SK-N-SH (cell line): ENCODE measurements at regions not wholly inside any gene's neighbourhood (a gene's known extent, or its start where the extent isn't known, plus 50 kb on each side); places are given as distances from the start of the nearest gene placed in this dataset.

Experiments
- CTCF ChIA-PET: fragments of 300-600, 350-600 bp; formaldehyde crosslinking; extraction: SDS; loops from one replicate; lab custom pipeline; 2021; lab: Yijun Ruan, JAX
- POLR2A ChIA-PET: fragments of 350-600 bp; sonication (Branson Sonifier 250); formaldehyde crosslinking; extraction: SDS; loops from one replicate; lab custom pipeline; 2020; ENCODE audit warnings: antibody characterized with exemption, inconsistent platforms; lab: Yijun Ruan, JAX
- DNase-seq: peaks from one replicate; pipeline ENCODE4 v3.0.0; 2012
- H2AFZ ChIP-seq: fragments of 200-600 bp; sonication (generic); 2 replicates; pipeline ENCODE4 v1.8.1; 2016; ENCODE audit warnings: antibody characterized with exemption, mild to moderate bottlenecking, low read depth
- H3F3A ChIP-seq: fragments of 200-600 bp; sonication (generic); replicated peaks from 2 replicates; pipeline ENCODE3; 2016; ENCODE audit warnings: antibody characterized with exemption, mild to moderate bottlenecking; ENCODE audit not compliant: insufficient read depth
- H3K27ac ChIP-seq, 2 experiments: fragments of 200-500 bp in 1 of 2; fragments of 200-600 bp in 1 of 2; sonication (Bioruptor generic) in 1 of 2; sonication (generic), shearing (Covaris generic) in 1 of 2; 2 replicates each; pipeline versions ENCODE4 v1.5.1 to v1.6.1; 2014 to 2016; ENCODE audit warnings: low read depth in 2 of 2, inconsistent platforms in 1 of 2, low read length in 1 of 2, mild to moderate bottlenecking in 1 of 2, mixed read lengths in 1 of 2
- H3K27me3 ChIP-seq: fragments of 200-600 bp; sonication (generic), shearing (Covaris generic); 2 replicates; pipeline ENCODE4 v1.6.1; 2016; ENCODE audit warnings: mixed run types; ENCODE audit not compliant: insufficient read depth
- H3K36me3 ChIP-seq, 2 experiments: fragments of 200-500 bp in 1 of 2; fragments of 200-600 bp in 1 of 2; sonication (Bioruptor generic) in 1 of 2; sonication (generic) in 1 of 2; replicated peaks in 1 of 2; 2 replicates each; pipeline versions ENCODE3 to v1.5.1; 2014 to 2016; ENCODE audit warnings: low read length in 1 of 2, mild to moderate bottlenecking in 1 of 2; ENCODE audit not compliant: insufficient read depth in 2 of 2, control insufficient read depth in 1 of 2
- H3K4me1 ChIP-seq, 2 experiments: fragments of 200-500 bp in 1 of 2; fragments of 200-600 bp in 1 of 2; sonication (Bioruptor generic) in 1 of 2; sonication (generic), shearing (Covaris generic) in 1 of 2; 2 replicates each; pipeline versions ENCODE4 v1.5.1 to v1.6.1; 2014 to 2016; ENCODE audit warnings: low read depth in 1 of 2, low read length in 1 of 2, mixed run types in 1 of 2; ENCODE audit not compliant: insufficient read depth in 2 of 2, control insufficient read depth in 1 of 2
- H3K4me2 ChIP-seq: fragments of 200-600 bp; sonication (generic), shearing (Covaris generic); 2 replicates; pipeline ENCODE4 v1.6.1; 2017; ENCODE audit warnings: mixed run types
- H3K4me3 ChIP-seq, 2 experiments: fragments of 200-500 bp in 1 of 2; fragments of 200-600 bp in 1 of 2; sonication (Bioruptor generic) in 1 of 2; sonication (generic), shearing (Covaris generic) in 1 of 2; 2 replicates each; pipeline versions ENCODE4 v1.5.1 to v1.8.1; 2014 to 2016; ENCODE audit warnings: low read depth in 2 of 2, inconsistent platforms in 1 of 2, low read length in 1 of 2, mild to moderate bottlenecking in 1 of 2, mixed read lengths in 1 of 2, moderate library complexity in 1 of 2
- H3K79me2 ChIP-seq: fragments of 200-600 bp; sonication (generic); 2 replicates; pipeline ENCODE4 v1.8.1; 2017; ENCODE audit warnings: mild to moderate bottlenecking; ENCODE audit not compliant: insufficient read depth
- H3K9ac ChIP-seq: fragments of 200-600 bp; sonication (generic); 2 replicates; pipeline ENCODE4 v1.6.1; 2017; ENCODE audit warnings: mixed run types
- H3K9me2 ChIP-seq: fragments of 200-600 bp; sonication (generic); 2 replicates; pipeline ENCODE4 v1.6.1; 2017; ENCODE audit warnings: mixed run types
- H3K9me3 ChIP-seq: fragments of 200-600 bp; sonication (generic); 2 replicates; pipeline ENCODE4 v1.6.1; 2017; ENCODE audit warnings: mixed run types, mild to moderate bottlenecking, moderate library complexity
- H4K20me1 ChIP-seq: fragments of 200-600 bp; sonication (generic); 2 replicates; pipeline ENCODE4 v1.6.1; 2017; ENCODE audit warnings: mild to moderate bottlenecking, mixed run types; ENCODE audit not compliant: insufficient read depth
- EP300 ChIP-seq, 2 experiments: IDR thresholded peaks; 2 replicates each; pipeline versions ENCODE4 v1.4.0 to v1.6.1; 2012; ENCODE audit warnings: borderline replicate concordance in 1 of 2, low read depth in 1 of 2, low read length in 1 of 2
- EZH2phosphoT487 ChIP-seq: fragments of 200-600 bp; sonication (generic); IDR thresholded peaks from 2 replicates; pipeline ENCODE4 v1.6.1; 2017; ENCODE audit warnings: low read depth, mixed run types, mild to moderate bottlenecking, antibody characterized with exemption, moderate library complexity, borderline replicate concordance
- FOSL2 ChIP-seq: IDR thresholded peaks from 2 replicates; pipeline ENCODE4 v1.4.0; 2012; ENCODE audit warnings: low read depth, mild to moderate bottlenecking, moderate library complexity, borderline replicate concordance
- GATA2 ChIP-seq: sonication (generic); formaldehyde crosslinking; IDR thresholded peaks from 2 replicates; pipeline ENCODE4 v1.5.0; 2020; ENCODE audit warnings: mild to moderate bottlenecking, missing genetic modification reagents
- IRF3 ChIP-seq: fragments of 150-350 bp; IDR thresholded peaks from 2 replicates; pipeline ENCODE4 v1.6.1; 2016; ENCODE audit warnings: mild to moderate bottlenecking, low read depth, low read length
- MAX ChIP-seq: IDR thresholded peaks from 2 replicates; pipeline ENCODE4 v1.4.0; 2012; ENCODE audit warnings: low read depth
- MEF2A ChIP-seq: IDR thresholded peaks from 2 replicates; pipeline ENCODE4 v1.4.0; 2012; ENCODE audit warnings: low read depth, borderline replicate concordance
- MXI1 ChIP-seq: IDR thresholded peaks from 2 replicates; pipeline ENCODE4 v1.6.1; 2012; ENCODE audit warnings: mild to moderate bottlenecking, low read depth, low read length, improper control_type of control experiment
- NRF1 ChIP-seq: IDR thresholded peaks from 2 replicates; pipeline ENCODE4 v1.6.1; 2012; ENCODE audit warnings: low read depth, mild to moderate bottlenecking, low read length
- REST ChIP-seq: IDR thresholded peaks from 2 replicates; pipeline ENCODE4 v1.6.1; 2012; ENCODE audit warnings: mild to moderate bottlenecking, low read depth, low read length, moderate library complexity
- SIN3A ChIP-seq: IDR thresholded peaks from 2 replicates; pipeline ENCODE4 v1.6.1; 2012; ENCODE audit warnings: low read depth, mild to moderate bottlenecking, low read length, moderate library complexity, borderline replicate concordance
- SMC3 ChIP-seq: IDR thresholded peaks from 2 replicates; pipeline ENCODE4 v1.6.1; 2012; ENCODE audit warnings: low read depth, low read length, improper control_type of control experiment
- TEAD4 ChIP-seq: IDR thresholded peaks from 2 replicates; pipeline ENCODE4 v1.4.0; 2012; ENCODE audit warnings: mild to moderate bottlenecking, borderline replicate concordance; ENCODE audit not compliant: insufficient read depth
- USF1 ChIP-seq: IDR thresholded peaks from 2 replicates; pipeline ENCODE4 v1.4.0; 2012; ENCODE audit warnings: low read depth, borderline replicate concordance
- USF2 ChIP-seq: fragments of 150-350 bp; IDR thresholded peaks from 2 replicates; pipeline ENCODE4 v1.6.1; 2017; ENCODE audit warnings: antibody characterized with exemption, low read length, low read depth, borderline replicate concordance
- ZBTB33 ChIP-seq: IDR thresholded peaks from 2 replicates; pipeline ENCODE4 v1.4.0; 2012; ENCODE audit warnings: low read depth, borderline replicate concordance
- TF ChIP-seq, protein P1 (sequence below): fragments of 200-600 bp; sonication (generic); IDR thresholded peaks from 2 replicates; pipeline ENCODE4 v1.6.1; 2017; ENCODE audit warnings: antibody characterized with exemption, mild to moderate bottlenecking, moderate library complexity

DNA sequence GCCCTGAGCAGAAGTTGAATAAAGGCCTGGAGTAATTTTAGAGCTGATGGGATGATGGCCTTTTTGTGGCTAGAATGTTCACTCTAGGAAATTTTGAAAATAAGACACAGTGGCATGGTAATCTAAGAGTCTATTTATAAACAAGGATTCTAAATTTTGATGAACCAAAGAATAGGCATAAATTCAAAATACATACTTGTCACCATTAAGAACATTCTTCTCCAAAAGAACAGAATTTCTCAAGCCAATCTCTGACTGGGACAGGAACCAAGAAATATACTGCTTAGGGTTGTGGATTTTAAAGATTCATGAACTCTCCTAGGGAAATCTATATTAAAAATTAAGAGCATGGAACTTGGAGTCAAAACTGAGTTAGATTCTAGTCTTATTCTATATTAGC is 98.2 kb upstream of the SETBP1 start:
- H2AFZ ChIP-seq, result no peak overlapping the region
- no peak for DNase-seq
- H3K9me3 ChIP-seq, result no peaks in the 10 kb centered on the region
- H3K4me3 ChIP-seq, result no peak overlapping the region
- no peaks in the 10 kb centered on the region for H4K20me1 ChIP-seq
- ChIA-PET CTCF (interaction anchor here (1.0 to 1.3 kb wide), 2 partner anchors 161 to 451 kb away, joined by 3 read pairs; no protein-coding TSS in a partner anchor), POLR2A (no interaction called here)
- no peak overlapping the region for H3K27ac ChIP-seq
- no peaks in the 10 kb centered on the region for H3K27me3 ChIP-seq
- H3K9me2 ChIP-seq, result no peaks in the 10 kb centered on the region; the same call in 1 of the 2 replicates
- TF ChIP-seq FOSL2, result no peak
- TF ChIP-seq, protein P1, sequence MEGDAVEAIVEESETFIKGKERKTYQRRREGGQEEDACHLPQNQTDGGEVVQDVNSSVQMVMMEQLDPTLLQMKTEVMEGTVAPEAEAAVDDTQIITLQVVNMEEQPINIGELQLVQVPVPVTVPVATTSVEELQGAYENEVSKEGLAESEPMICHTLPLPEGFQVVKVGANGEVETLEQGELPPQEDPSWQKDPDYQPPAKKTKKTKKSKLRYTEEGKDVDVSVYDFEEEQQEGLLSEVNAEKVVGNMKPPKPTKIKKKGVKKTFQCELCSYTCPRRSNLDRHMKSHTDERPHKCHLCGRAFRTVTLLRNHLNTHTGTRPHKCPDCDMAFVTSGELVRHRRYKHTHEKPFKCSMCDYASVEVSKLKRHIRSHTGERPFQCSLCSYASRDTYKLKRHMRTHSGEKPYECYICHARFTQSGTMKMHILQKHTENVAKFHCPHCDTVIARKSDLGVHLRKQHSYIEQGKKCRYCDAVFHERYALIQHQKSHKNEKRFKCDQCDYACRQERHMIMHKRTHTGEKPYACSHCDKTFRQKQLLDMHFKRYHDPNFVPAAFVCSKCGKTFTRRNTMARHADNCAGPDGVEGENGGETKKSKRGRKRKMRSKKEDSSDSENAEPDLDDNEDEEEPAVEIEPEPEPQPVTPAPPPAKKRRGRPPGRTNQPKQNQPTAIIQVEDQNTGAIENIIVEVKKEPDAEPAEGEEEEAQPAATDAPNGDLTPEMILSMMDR, result no peak
- no peak for TF ChIP-seq GATA2 (CRISPR knock-in tag)
- no peak for TF ChIP-seq IRF3
- no peak for TF ChIP-seq SIN3A
- TF ChIP-seq SMC3, result no peak
- TF ChIP-seq TEAD4, result no peak
- TF ChIP-seq REST, result no peak
- no peak for TF ChIP-seq MEF2A
- TF ChIP-seq EP300 (IDR thresholded peaks at IDR 0.05; ENCODE audit: borderline replicate concordance in 1 of 2, low read depth in 1 of 2, low read length in 1 of 2), result no peak
- no peak for TF ChIP-seq MXI1
- no peak for TF ChIP-seq USF2
- no peak for TF ChIP-seq EZH2phosphoT487
- TF ChIP-seq ZBTB33, result no peak
- no peak for TF ChIP-seq MAX
- TF ChIP-seq USF1, result no peak
- TF ChIP-seq NRF1, result no peak
- H3K36me3 ChIP-seq, result no peaks in the 10 kb centered on the region
- peaks cover 6% of the 10 kb centered on the region for H3F3A ChIP-seq
- H3K79me2 ChIP-seq, result no peaks in the 10 kb centered on the region
- H3K4me1 ChIP-seq, result peaks cover 4% of the 10 kb centered on the region in 2 experiments; a peak in 2 of 4 replicates
- H3K4me2 ChIP-seq, result no peak overlapping the region
- no peak overlapping the region for H3K9ac ChIP-seq
